ENCODE measurements at regions not wholly inside any gene's neighbourhood (a gene's known extent, or its start where the extent isn't known, plus 50 kb on each side); places are given as distances from the start of the nearest gene placed in this dataset.

DNA sequence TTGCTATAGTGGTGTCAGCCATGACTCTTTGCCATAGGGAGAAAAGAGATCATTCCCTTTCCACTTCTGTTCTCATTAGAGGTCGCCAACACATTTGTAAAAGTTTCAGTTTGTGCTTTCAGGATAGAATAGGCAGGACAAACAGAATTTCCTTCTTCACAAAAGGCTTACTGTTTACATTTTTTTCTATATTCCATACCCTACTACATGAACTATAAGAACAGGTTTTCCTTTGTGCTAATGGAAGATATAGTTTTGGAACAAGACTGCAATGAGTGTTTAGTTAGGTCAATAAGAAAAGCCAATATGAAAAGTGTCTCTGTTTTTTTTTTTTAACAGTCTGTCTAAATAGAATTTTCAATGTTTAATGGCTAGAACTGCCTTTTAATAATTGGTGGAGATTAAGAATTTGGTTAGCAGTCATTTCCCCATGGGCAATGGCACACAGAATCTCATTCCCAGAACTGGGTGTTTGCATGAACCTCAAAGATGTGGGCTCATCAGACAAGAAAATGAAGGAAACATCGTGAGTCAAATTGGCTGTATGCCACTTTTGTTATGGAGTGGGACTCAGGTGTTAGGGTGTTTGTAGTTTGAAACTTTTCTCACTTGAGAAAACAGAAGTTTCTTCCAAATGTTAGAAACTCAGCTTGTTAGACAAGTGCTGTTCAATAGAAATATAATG, 75.2 kb upstream of the PRLR start:
- no peak overlapping the region for H3K23ac ChIP-seq (ENCODE audit: low read depth, low read length)
- TF ChIP-seq RCOR1 (IDR thresholded peaks at IDR 0.05; ENCODE audit: insufficient replicate concordance, low read length): no peak
- no peak for TF ChIP-seq NFE2L2 (IDR thresholded peaks at IDR 0.05; ENCODE audit: low read depth, low read length)
- TF ChIP-seq MXI1 (IDR thresholded peaks at IDR 0.05; ENCODE audit: borderline replicate concordance, low read depth, low read length): no peak
- TF ChIP-seq POLR2A (IDR thresholded peaks at IDR 0.05; ENCODE audit: low read depth, low read length): no peak
- no peak for TF ChIP-seq CHD1 (IDR thresholded peaks at IDR 0.05; ENCODE audit: low read depth, low read length)
- TF ChIP-seq FOS (IDR thresholded peaks at IDR 0.05; ENCODE audit: low read depth, low read length): no peak
- TF ChIP-seq RFX5 (IDR thresholded peaks at IDR 0.05; ENCODE audit: low read depth, low read length): no peak
- TF ChIP-seq, protein P1, sequence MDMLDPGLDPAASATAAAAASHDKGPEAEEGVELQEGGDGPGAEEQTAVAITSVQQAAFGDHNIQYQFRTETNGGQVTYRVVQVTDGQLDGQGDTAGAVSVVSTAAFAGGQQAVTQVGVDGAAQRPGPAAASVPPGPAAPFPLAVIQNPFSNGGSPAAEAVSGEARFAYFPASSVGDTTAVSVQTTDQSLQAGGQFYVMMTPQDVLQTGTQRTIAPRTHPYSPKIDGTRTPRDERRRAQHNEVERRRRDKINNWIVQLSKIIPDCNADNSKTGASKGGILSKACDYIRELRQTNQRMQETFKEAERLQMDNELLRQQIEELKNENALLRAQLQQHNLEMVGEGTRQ (IDR thresholded peaks at IDR 0.05; ENCODE audit: low read depth, low read length): no peak
- TF ChIP-seq, protein P2, sequence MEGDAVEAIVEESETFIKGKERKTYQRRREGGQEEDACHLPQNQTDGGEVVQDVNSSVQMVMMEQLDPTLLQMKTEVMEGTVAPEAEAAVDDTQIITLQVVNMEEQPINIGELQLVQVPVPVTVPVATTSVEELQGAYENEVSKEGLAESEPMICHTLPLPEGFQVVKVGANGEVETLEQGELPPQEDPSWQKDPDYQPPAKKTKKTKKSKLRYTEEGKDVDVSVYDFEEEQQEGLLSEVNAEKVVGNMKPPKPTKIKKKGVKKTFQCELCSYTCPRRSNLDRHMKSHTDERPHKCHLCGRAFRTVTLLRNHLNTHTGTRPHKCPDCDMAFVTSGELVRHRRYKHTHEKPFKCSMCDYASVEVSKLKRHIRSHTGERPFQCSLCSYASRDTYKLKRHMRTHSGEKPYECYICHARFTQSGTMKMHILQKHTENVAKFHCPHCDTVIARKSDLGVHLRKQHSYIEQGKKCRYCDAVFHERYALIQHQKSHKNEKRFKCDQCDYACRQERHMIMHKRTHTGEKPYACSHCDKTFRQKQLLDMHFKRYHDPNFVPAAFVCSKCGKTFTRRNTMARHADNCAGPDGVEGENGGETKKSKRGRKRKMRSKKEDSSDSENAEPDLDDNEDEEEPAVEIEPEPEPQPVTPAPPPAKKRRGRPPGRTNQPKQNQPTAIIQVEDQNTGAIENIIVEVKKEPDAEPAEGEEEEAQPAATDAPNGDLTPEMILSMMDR (conservative IDR thresholded peaks at IDR 0.05; ENCODE audit: low read depth, low read length): no peak
- TF ChIP-seq RAD21 (IDR thresholded peaks at IDR 0.05; ENCODE audit: low read length): no peak
- TF ChIP-seq MAFK (IDR thresholded peaks at IDR 0.05; ENCODE audit: low read depth, low read length): no peak
- no peak for TF ChIP-seq BHLHE40 (IDR thresholded peaks at IDR 0.05; ENCODE audit: low read depth, low read length)
- TF ChIP-seq MAZ (IDR thresholded peaks at IDR 0.05; ENCODE audit: borderline replicate concordance, low read depth, low read length): no peak
- TF ChIP-seq, protein P3, sequence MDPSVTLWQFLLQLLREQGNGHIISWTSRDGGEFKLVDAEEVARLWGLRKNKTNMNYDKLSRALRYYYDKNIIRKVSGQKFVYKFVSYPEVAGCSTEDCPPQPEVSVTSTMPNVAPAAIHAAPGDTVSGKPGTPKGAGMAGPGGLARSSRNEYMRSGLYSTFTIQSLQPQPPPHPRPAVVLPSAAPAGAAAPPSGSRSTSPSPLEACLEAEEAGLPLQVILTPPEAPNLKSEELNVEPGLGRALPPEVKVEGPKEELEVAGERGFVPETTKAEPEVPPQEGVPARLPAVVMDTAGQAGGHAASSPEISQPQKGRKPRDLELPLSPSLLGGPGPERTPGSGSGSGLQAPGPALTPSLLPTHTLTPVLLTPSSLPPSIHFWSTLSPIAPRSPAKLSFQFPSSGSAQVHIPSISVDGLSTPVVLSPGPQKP (IDR thresholded peaks at IDR 0.05; ENCODE audit: borderline replicate concordance, low read depth, low read length): no peak
- H3K27ac ChIP-seq (ENCODE audit: insufficient read depth, low read length): no peak overlapping the region
- no CpG with 5 or more reads among the region's 2 CpGs for WGBS, 2 experiments (ENCODE audit: extremely low coverage in 2 of 2, insufficient read length in 1 of 2)
- H3K4me2 ChIP-seq (ENCODE audit: low read depth, low read length): no peak overlapping the region
- H2BK15ac ChIP-seq (ENCODE audit: low read depth, low read length): no peak overlapping the region
- H3K14ac ChIP-seq (replicated peaks; ENCODE audit: low read depth, low read length): no peak overlapping the region
- CTCF ChIA-PET: no interaction called here
- H3K4ac ChIP-seq (ENCODE audit: low read depth, low read length): no peak overlapping the region
- H2AK9ac ChIP-seq (replicated peaks; ENCODE audit: low read depth, low read length, poor library complexity): no peak overlapping the region
- dilution Hi-C loops (cut with HindIII; ENCODE audit: low sequenced_read_pairs, unreplicated experiment): no loop called here
- no peak overlapping the region for H4K91ac ChIP-seq (ENCODE audit: insufficient read depth, low read depth, low read length)
- no peaks in the 10 kb centered on the region for H3K4me1 ChIP-seq (ENCODE audit: control insufficient read depth, insufficient read depth, low read length)
- no peaks in the 10 kb centered on the region for H3K9me1 ChIP-seq (ENCODE audit: insufficient read depth, low read length)
- H4K20me1 ChIP-seq (ENCODE audit: insufficient read depth, low read length): no peaks in the 10 kb centered on the region
- POLR2A ChIA-PET (ENCODE audit: unreplicated experiment): no interaction called here
- BruUV-seq (replicated peaks): no TSS peak
- no peak overlapping the region for H4K5ac ChIP-seq (ENCODE audit: low read depth, low read length)
- no peaks in the 10 kb centered on the region for H3K27me3 ChIP-seq (ENCODE audit: control insufficient read depth, insufficient read depth, low read length)
- H2BK120ac ChIP-seq (ENCODE audit: low read depth, low read length): no peak overlapping the region
- H2AFZ ChIP-seq (replicated peaks; ENCODE audit: low read length, poor library complexity): no peak overlapping the region
- no peaks in the 10 kb centered on the region for H3K9me3 ChIP-seq (ENCODE audit: control insufficient read depth, insufficient read depth, low read length)
- in situ Hi-C loops (cut with MboI; ENCODE audit: low sequenced_read_pairs): no loop called here
- ATAC-seq (ENCODE audit: low read depth) (no peak), DNase-seq (no peak)
- no peak overlapping the region for H3K56ac ChIP-seq (ENCODE audit: extremely low read depth, insufficient read depth, low read length)
- H3K18ac ChIP-seq (ENCODE audit: low read depth, low read length): no peak overlapping the region
- intact Hi-C loops (cut with micrococcal nuclease): no loop called here
- H3K79me1 ChIP-seq (ENCODE audit: low read depth in 1 of 2, low read length in 2 of 2): no peaks in the 10 kb centered on the region
- H3K36me3 ChIP-seq (ENCODE audit: control insufficient read depth, insufficient read depth, low read length): no peaks in the 10 kb centered on the region
- no peak overlapping the region for H2BK20ac ChIP-seq (ENCODE audit: low read depth, low read length)
- no peak overlapping the region for H2AK5ac ChIP-seq (ENCODE audit: low read depth, low read length)
- H2BK5ac ChIP-seq (ENCODE audit: low read depth, low read length, poor library complexity, severe bottlenecking): no peak overlapping the region
- H4K8ac ChIP-seq (ENCODE audit: low read depth in 2 of 2, low read length in 2 of 2): no peak overlapping the region
- no peak overlapping the region for H3K9ac ChIP-seq (ENCODE audit: low read depth, low read length)
- H3K4me3 ChIP-seq (ENCODE audit: insufficient read depth, low read depth, low read length): no peak overlapping the region

Measured in IMR-90 (cell line).